Smooth muscle cell (in vitro differentiated cells): ENCODE measurements at regions not wholly inside any gene's neighbourhood (a gene's known extent, or its start where the extent isn't known, plus 50 kb on each side); places are given as distances from the start of the nearest gene placed in this dataset. TPM values are rescaled to one million over a fixed set of nuclear protein-coding genes. Genes with fewer than 3 reads are reported as not detected.

ENCODE experiments used
- DNase-seq: peaks from one replicate; lab custom pipeline; 2025; ENCODE audit not compliant: unreplicated experiment; lab: John Stamatoyannopoulos, UW
- H2AFZ ChIP-seq: fragments of 200-600 bp; sonication (generic); 2 replicates; pipeline ENCODE4 v1.6.0; 2016; ENCODE audit warnings: antibody characterized with exemption, low read depth, mild to moderate bottlenecking
- H3F3A ChIP-seq: fragments of 200-600 bp; sonication (generic); 2 replicates; pipeline ENCODE4 v1.6.0; 2017; ENCODE audit warnings: antibody characterized with exemption, low read depth
- H3K27ac ChIP-seq: fragments of 200-600 bp; sonication (generic); 2 replicates; pipeline ENCODE4 v1.5.1; 2016; ENCODE audit warnings: low read depth, mild to moderate bottlenecking
- H3K27me3 ChIP-seq: fragments of 200-600 bp; sonication (generic); 2 replicates; pipeline ENCODE4 v1.6.1; 2016; ENCODE audit warnings: low read depth, mild to moderate bottlenecking
- H3K36me3 ChIP-seq: fragments of 200-600 bp; sonication (generic); 2 replicates; pipeline ENCODE4 v1.5.1; 2016; ENCODE audit warnings: low read depth
- H3K4me1 ChIP-seq: fragments of 200-600 bp; sonication (generic); 2 replicates; pipeline ENCODE4 v1.5.1; 2016; ENCODE audit warnings: low read depth
- H3K4me2 ChIP-seq: fragments of 200-600 bp; sonication (generic); 2 replicates; pipeline ENCODE4 v1.6.0; 2016; ENCODE audit warnings: mild to moderate bottlenecking
- H3K4me3 ChIP-seq: fragments of 200-600 bp; sonication (generic); 2 replicates; pipeline ENCODE4 v1.5.1; 2016; ENCODE audit warnings: mild to moderate bottlenecking
- H3K79me2 ChIP-seq: fragments of 200-600 bp; sonication (generic); 2 replicates; pipeline ENCODE4 v1.6.0; 2016; ENCODE audit warnings: low read depth, mild to moderate bottlenecking
- H3K9ac ChIP-seq: fragments of 200-600 bp; sonication (generic); 2 replicates; pipeline ENCODE4 v1.6.0; 2016; ENCODE audit warnings: low read depth
- H3K9me3 ChIP-seq: fragments of 200-600 bp; sonication (generic); replicated peaks from 2 replicates; pipeline ENCODE4 v1.5.1; 2016; ENCODE audit warnings: low read depth
- H4K20me1 ChIP-seq: fragments of 200-600 bp; sonication (generic); 2 replicates; pipeline ENCODE4 v1.6.0; 2016; ENCODE audit warnings: low read depth
- CTCF ChIP-seq: fragments of 200-600 bp; sonication (generic); IDR thresholded peaks from 2 replicates; pipeline ENCODE4 v1.5.1; 2017; ENCODE audit warnings: borderline replicate concordance, mild to moderate bottlenecking, antibody characterized with exemption; ENCODE audit not compliant: insufficient read depth, poor library complexity, severe bottlenecking
- WGBS: methylation state at CpG from one replicate; pipeline ENCODE4 v1.1.7; 2016; ENCODE audit warnings: low lambda C conversion rate; 5-methylcytosine and 5-hydroxymethylcytosine counted together
- small RNA-seq: library from RNA; depleted of rRNA; stranded (forward); fragments of <200 nt; gene quantifications from one replicate; pipeline ENCODE3, GENCODE V24; 2014

- Histone ChIP-seq H3K9me3 (no peaks in the 10 kb centered on the region), H3K4me1 (no peaks in the 10 kb centered on the region), H3K27me3 (no peaks in the 10 kb centered on the region), H3K27ac (no peak overlapping the region), H3K4me2 (no peak overlapping the region), H2AFZ (no peak overlapping the region), H3K36me3 (no peaks in the 10 kb centered on the region), H3K79me2 (no peaks in the 10 kb centered on the region), H3F3A (no peaks in the 10 kb centered on the region), H3K9ac (no peak overlapping the region), H3K4me3 (no peak overlapping the region), H4K20me1 (no peaks in the 10 kb centered on the region)
- 50% methylated on average over 1 of the region's 1 CpG for WGBS
- TF ChIP-seq CTCF = no peak
- DNase-seq = no peak
These were observed 94.6 kb upstream of the FUNDC1 start for GRCh38 chrX:44637282-44637681.

GRCh38 chrX:44621078-44621477 is 78.4 kb upstream of the FUNDC1 start:
- no peaks in the 10 kb centered on the region for H3K9me3 ChIP-seq
- H3K27me3 ChIP-seq = no peaks in the 10 kb centered on the region
- H2AFZ ChIP-seq = no peak overlapping the region
- H3K4me2 ChIP-seq = no peak overlapping the region
- no peak for TF ChIP-seq CTCF
- H3K27ac ChIP-seq = no peak overlapping the region
- H3K36me3 ChIP-seq = no peaks in the 10 kb centered on the region
- no peaks in the 10 kb centered on the region for H3K4me1 ChIP-seq
- no peaks in the 10 kb centered on the region for H3K79me2 ChIP-seq
- H4K20me1 ChIP-seq = no peaks in the 10 kb centered on the region
- H3F3A ChIP-seq = no peaks in the 10 kb centered on the region
- DNase-seq = no peak
- 67% methylated on average over 4 of the region's 4 CpGs for WGBS
- no peak overlapping the region for H3K9ac ChIP-seq
- H3K4me3 ChIP-seq = no peak overlapping the region

DNA sequence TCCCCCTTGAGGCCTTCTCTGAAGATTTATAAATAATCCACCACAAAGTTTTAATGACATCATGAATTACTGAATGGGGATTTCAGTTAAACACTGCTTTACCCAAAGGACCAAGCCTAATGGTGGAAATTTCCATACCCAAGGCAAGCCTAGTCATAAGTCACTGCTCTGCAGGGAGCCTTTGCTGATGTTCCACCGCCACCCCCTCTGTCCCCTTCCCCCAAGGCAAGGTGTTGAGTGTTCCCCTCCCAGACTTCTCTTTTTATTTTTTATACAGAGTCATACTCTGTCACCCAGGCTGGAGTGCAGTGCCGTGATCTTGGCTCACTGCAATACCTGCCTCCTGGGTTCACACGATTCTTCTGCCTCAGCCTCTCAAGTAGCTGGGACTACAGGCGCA is 76.4 kb upstream of the FUNDC1 start:
- Histone ChIP-seq H3K27ac (no peak overlapping the region), H2AFZ (no peak overlapping the region), H3K9me3 (no peaks in the 10 kb centered on the region), H3K79me2 (no peaks in the 10 kb centered on the region), H3K9ac (no peak overlapping the region), H3K36me3 (no peaks in the 10 kb centered on the region), H3K4me3 (no peak overlapping the region), H3F3A (no peaks in the 10 kb centered on the region), H3K4me2 (no peak overlapping the region), H4K20me1 (no peaks in the 10 kb centered on the region), H3K27me3 (no peaks in the 10 kb centered on the region), H3K4me1 (no peaks in the 10 kb centered on the region)
- 79% methylated on average over 4 of the region's 4 CpGs for WGBS
- TF ChIP-seq CTCF = no peak
- no peak for DNase-seq

GRCh38 chrX:44596277-44596676 is 53.6 kb upstream of the FUNDC1 start:
- Histone ChIP-seq H3F3A (no peaks in the 10 kb centered on the region), H2AFZ (no peak overlapping the region), H3K79me2 (no peaks in the 10 kb centered on the region), H3K4me2 (no peak overlapping the region), H3K4me1 (no peaks in the 10 kb centered on the region), H3K4me3 (no peak overlapping the region), H3K9ac (no peak overlapping the region), H3K36me3 (no peaks in the 10 kb centered on the region), H3K9me3 (no peaks in the 10 kb centered on the region), H3K27me3 (no peaks in the 10 kb centered on the region), H3K27ac (no peak overlapping the region), H4K20me1 (no peaks in the 10 kb centered on the region)
- no peak for TF ChIP-seq CTCF
- DNase-seq = no peak
- WGBS = 82% methylated on average over 2 of the region's 2 CpGs

Small RNA genes in the stretch of these regions (small RNA-seq; reads per million reads assigned to genes)
- gene RN7SL291P = not detected
